ENCODE measurements at regions not wholly inside any gene's neighbourhood (a gene's known extent, or its start where the extent isn't known, plus 50 kb on each side); places are given as distances from the start of the nearest gene placed in this dataset.

- TF ChIP-seq, protein P1, sequence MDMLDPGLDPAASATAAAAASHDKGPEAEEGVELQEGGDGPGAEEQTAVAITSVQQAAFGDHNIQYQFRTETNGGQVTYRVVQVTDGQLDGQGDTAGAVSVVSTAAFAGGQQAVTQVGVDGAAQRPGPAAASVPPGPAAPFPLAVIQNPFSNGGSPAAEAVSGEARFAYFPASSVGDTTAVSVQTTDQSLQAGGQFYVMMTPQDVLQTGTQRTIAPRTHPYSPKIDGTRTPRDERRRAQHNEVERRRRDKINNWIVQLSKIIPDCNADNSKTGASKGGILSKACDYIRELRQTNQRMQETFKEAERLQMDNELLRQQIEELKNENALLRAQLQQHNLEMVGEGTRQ (CRISPR knock-in tag; IDR thresholded peaks at IDR 0.05), result no peak
- no peak for TF ChIP-seq ZNF263 (CRISPR knock-in tag; IDR thresholded peaks at IDR 0.05; ENCODE audit: low read depth)
- no peak for TF ChIP-seq CTCF (IDR thresholded peaks at IDR 0.05)
- no peak for TF ChIP-seq TCF7 (CRISPR knock-in tag; IDR thresholded peaks at IDR 0.05; ENCODE audit: low read depth)
- TF ChIP-seq FOXP4 (CRISPR knock-in tag; IDR thresholded peaks at IDR 0.05), result no peak
- no peak for TF ChIP-seq TEAD4 (CRISPR knock-in tag; IDR thresholded peaks at IDR 0.05)
- TF ChIP-seq, protein P2, sequence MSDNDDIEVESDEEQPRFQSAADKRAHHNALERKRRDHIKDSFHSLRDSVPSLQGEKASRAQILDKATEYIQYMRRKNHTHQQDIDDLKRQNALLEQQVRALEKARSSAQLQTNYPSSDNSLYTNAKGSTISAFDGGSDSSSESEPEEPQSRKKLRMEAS (CRISPR knock-in tag; IDR thresholded peaks at IDR 0.05), result no peak
- TF ChIP-seq GABPB1 (CRISPR knock-in tag; IDR thresholded peaks at IDR 0.05), result no peak
- no peak for TF ChIP-seq NR2C2 (CRISPR knock-in tag; IDR thresholded peaks at IDR 0.05)
- TF ChIP-seq SP1 (CRISPR knock-in tag; conservative IDR thresholded peaks at IDR 0.05), result no peak
- no peak for TF ChIP-seq USF1 (CRISPR knock-in tag; IDR thresholded peaks at IDR 0.05)
- TF ChIP-seq SMAD4 (CRISPR knock-in tag; IDR thresholded peaks at IDR 0.05), result no peak
- TF ChIP-seq, protein P3, sequence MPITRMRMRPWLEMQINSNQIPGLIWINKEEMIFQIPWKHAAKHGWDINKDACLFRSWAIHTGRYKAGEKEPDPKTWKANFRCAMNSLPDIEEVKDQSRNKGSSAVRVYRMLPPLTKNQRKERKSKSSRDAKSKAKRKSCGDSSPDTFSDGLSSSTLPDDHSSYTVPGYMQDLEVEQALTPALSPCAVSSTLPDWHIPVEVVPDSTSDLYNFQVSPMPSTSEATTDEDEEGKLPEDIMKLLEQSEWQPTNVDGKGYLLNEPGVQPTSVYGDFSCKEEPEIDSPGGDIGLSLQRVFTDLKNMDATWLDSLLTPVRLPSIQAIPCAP (CRISPR knock-in tag; IDR thresholded peaks at IDR 0.05), result no peak
- TF ChIP-seq, protein P4, sequence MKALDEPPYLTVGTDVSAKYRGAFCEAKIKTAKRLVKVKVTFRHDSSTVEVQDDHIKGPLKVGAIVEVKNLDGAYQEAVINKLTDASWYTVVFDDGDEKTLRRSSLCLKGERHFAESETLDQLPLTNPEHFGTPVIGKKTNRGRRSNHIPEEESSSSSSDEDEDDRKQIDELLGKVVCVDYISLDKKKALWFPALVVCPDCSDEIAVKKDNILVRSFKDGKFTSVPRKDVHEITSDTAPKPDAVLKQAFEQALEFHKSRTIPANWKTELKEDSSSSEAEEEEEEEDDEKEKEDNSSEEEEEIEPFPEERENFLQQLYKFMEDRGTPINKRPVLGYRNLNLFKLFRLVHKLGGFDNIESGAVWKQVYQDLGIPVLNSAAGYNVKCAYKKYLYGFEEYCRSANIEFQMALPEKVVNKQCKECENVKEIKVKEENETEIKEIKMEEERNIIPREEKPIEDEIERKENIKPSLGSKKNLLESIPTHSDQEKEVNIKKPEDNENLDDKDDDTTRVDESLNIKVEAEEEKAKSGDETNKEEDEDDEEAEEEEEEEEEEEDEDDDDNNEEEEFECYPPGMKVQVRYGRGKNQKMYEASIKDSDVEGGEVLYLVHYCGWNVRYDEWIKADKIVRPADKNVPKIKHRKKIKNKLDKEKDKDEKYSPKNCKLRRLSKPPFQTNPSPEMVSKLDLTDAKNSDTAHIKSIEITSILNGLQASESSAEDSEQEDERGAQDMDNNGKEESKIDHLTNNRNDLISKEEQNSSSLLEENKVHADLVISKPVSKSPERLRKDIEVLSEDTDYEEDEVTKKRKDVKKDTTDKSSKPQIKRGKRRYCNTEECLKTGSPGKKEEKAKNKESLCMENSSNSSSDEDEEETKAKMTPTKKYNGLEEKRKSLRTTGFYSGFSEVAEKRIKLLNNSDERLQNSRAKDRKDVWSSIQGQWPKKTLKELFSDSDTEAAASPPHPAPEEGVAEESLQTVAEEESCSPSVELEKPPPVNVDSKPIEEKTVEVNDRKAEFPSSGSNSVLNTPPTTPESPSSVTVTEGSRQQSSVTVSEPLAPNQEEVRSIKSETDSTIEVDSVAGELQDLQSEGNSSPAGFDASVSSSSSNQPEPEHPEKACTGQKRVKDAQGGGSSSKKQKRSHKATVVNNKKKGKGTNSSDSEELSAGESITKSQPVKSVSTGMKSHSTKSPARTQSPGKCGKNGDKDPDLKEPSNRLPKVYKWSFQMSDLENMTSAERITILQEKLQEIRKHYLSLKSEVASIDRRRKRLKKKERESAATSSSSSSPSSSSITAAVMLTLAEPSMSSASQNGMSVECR (CRISPR knock-in tag; IDR thresholded peaks at IDR 0.05; ENCODE audit: borderline replicate concordance), result no peak
Measured at GRCh38 chr11:45517171-45517770, 148.2 kb downstream of the CHST1 start.
